Mucosa of gallbladder (tissue), 1 donor: ENCODE measurements at regions not wholly inside any gene's neighbourhood (a gene's known extent, or its start where the extent isn't known, plus 50 kb on each side); places are given as distances from the start of the nearest gene placed in this dataset.

Experiments
- DNase-seq: peaks from one replicate; pipeline ENCODE4 v3.0.0-alpha.2; 2020; ENCODE audit warnings: low spot score
- donor health status: DM: no; HTN: no; CAD: no.

- DNase-seq, result no peak
Observed at GRCh38 chr1:29498126-29499103, 262.1 kb downstream of the PTPRU start.

- no peak for DNase-seq
Observed at GRCh38 chr1:29497395-29498125, 261.2 kb downstream of the PTPRU start.

GRCh38 chr1:29496701-29497100, 260.4 kb downstream of the PTPRU start:
- no peak for DNase-seq

- DNase-seq, result no peak
Observed at GRCh38 chr1:29490204-29490934, 254.0 kb downstream of the PTPRU start.

GRCh38 chr1:29489471-29489870, 253.1 kb downstream of the PTPRU start:
- no peak for DNase-seq

- no peak for DNase-seq
Observed at GRCh38 chr1:29488794-29489311, 252.5 kb downstream of the PTPRU start.

GRCh38 chr1:29488086-29488793, 251.9 kb downstream of the PTPRU start:
- no peak for DNase-seq

GRCh38 chr1:29487291-29487690, 251.0 kb downstream of the PTPRU start:
- no peak for DNase-seq

GRCh38 chr1:29485096-29485925, 249.0 kb downstream of the PTPRU start:
- no peak for DNase-seq

GRCh38 chr1:29482991-29483390, 246.7 kb downstream of the PTPRU start:
- no peak for DNase-seq

- DNase-seq, result no peak
Observed at GRCh38 chr1:29482064-29482463, 245.7 kb downstream of the PTPRU start.

- DNase-seq, result no peak
Observed at GRCh38 chr1:29481031-29481430, 244.7 kb downstream of the PTPRU start.

GRCh38 chr1:29478879-29479278, 242.6 kb downstream of the PTPRU start:
- DNase-seq, result no peak

- DNase-seq, result no peak
Observed at GRCh38 chr1:29478151-29478791, 241.9 kb downstream of the PTPRU start.

GRCh38 chr1:29475326-29475725, 239.0 kb downstream of the PTPRU start:
- DNase-seq, result no peak

GRCh38 chr1:29474274-29475244, 238.2 kb downstream of the PTPRU start:
- DNase-seq, result no peak

GRCh38 chr1:29473161-29473855, 237.0 kb downstream of the PTPRU start:
- DNase-seq, result no peak
